ENCODE measurements at regions not wholly inside any gene's neighbourhood (a gene's known extent, or its start where the extent isn't known, plus 50 kb on each side); places are given as distances from the start of the nearest gene placed in this dataset.

DNA sequence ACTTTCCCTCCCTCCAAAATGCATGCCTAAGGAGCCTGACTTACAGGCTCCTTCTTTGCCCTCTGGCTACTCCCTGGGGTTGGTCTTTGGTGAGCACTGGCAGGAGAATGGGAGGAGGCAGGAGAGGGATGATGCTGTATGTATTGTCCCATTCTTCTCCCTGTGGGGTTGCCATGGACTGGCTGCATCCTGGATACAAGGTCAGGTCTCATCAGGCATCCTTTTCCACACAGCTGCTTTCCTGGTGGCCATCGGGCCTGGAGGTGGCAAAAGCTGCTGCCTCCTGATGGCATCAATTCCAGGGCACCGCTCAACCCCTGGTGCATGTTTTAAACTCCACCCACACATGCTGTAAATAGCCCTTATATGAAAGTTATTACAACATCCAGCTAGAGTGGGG lies 257.2 kb downstream of the ETS1 start:
- DNase-seq (ENCODE audit: extremely low read depth, low read depth, low spot score), result no peak

- DNase-seq (ENCODE audit: extremely low read depth, low read depth, low spot score), result peak; percentile 79
These were observed 258.3 kb downstream of the ETS1 start for GRCh38 chr11:128328955-128329551.

- no peak for DNase-seq (ENCODE audit: extremely low read depth, low read depth, low spot score)
These were observed 260.1 kb downstream of the ETS1 start for GRCh38 chr11:128327274-128327673.

DNA sequence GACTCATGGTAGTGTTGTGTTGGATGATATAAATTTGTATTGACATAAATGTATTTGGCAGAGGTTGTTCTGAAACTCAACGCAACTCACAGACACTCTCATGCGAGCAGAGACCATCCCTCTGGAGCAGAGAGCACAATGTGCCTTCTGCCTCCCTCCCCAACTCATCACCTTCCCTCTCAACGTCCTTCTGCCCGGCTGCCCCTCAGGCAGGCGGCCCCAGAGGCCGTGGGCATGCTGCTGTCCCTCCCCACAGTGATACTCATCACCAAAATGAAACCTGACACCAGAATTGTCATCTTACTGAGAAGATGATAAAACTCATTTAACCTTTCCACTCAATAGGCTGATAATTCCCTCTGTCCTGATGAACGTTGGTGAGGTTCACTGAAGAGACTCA lies 260.6 kb downstream of the ETS1 start:
- no peak for DNase-seq (ENCODE audit: extremely low read depth, low read depth, low spot score)

DNA sequence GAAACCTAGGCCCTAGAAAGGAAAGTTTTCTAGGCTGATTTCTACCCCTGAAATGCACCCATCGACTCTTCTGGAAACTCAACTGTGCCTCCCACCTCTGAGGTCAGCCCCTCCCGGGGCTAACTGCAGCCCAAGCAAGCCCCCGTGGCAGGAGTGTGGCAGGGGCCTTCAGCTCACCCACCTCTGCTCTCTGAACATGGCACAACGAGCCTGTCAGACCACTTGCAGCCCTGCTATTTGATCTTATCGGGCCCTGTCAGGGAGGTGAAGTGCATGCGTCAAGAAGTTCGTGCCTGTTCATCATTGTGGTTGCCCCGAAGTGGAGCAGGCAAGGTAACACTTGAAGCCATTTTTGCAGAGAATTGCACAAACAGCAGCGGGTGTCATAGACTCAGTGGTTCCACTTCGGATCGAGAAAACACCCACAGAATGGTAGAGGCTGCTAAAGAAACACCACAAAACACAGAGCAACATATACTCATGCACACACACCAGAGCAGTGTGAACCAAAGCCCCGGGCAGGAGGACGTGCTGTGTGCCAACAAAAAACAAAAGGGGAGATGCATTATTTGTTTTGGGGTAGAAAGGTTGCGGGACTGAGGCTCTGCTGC lies 262.7 kb downstream of the ETS1 start:
- DNase-seq (ENCODE audit: extremely low read depth, low read depth, low spot score), result no peak

DNA sequence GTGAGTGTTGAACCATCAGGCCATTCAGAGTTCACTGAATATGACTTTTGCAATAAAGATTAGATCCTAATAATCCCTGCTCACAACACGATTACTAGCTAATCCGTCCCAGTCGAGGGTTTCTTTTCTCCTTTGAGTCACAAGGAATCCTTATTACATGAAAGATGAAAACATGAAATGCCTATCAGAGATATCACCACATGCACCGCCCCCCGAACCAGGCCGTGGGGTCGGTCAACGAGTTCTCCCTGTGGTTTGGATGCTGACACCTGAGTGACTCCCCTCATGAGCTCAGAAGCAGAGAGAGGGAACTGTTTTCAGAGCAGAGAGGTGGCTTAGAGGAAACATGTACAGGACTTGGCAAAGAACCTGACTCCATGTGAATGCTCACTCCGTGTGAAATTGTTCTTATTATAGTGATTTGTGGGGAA lies 263.3 kb downstream of the ETS1 start:
- no peak for DNase-seq (ENCODE audit: extremely low read depth, low read depth, low spot score)

DNA sequence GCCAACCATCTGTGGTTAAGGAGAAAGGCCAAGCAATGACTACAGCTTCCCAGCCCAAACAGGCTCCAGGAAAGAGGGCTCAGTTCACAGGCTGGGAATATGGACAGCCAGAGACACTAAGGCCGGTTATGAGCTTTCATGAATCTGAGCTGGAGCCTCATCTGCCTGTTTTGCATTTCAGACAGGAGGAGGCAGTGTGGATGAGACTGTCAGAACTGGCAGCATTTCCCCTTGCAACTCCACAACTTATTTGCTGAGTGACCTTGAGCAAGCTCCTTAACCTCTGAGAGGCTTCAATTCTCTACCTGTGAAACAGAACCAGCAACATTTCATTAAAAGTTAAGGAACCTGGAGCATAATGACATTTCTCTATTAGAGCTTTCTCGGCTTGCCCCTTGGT lies 264.0 kb downstream of the ETS1 start:
- no peak for DNase-seq (ENCODE audit: extremely low read depth, low read depth, low spot score)

- no peak for DNase-seq (ENCODE audit: extremely low read depth, low read depth, low spot score)
These were observed 268.4 kb downstream of the ETS1 start for GRCh38 chr11:128318856-128319474.

DNA sequence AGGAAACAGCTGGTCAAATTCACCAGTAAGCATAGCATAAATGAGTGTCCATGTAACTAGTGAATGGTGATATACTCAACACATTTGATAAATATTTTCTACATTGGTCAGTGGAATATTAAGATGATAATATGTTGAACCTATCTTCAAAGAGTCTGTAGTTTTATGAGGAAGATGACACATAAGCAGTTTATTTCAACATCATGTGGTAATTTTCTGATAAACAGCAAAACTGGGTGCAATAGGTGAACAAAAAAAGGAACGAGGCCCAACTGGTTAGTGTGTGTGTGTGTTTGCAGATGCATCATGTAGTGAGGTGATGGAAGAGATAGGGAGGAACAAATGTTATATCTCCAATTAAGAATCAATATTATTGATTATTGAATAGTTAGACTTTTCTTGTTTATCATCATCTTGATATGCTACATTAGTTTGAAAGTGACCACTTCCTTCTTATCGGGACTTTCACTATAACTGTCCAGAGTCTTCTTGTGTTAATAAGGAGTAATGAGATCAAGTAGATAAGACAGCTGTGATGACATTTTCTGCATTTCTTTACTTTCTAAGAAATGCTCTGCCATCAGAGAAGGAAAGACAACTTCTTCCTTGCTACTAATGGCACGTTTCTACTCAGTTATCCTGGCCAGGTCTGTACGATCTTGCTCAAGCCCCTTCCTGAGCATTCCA lies 270.7 kb downstream of the ETS1 start:
- DNase-seq (ENCODE audit: extremely low read depth, low read depth, low spot score), result no peak

GRCh38 chr11:128315933-128316332 lies 271.4 kb downstream of the ETS1 start:
- DNase-seq (ENCODE audit: extremely low read depth, low read depth, low spot score), result no peak

DNA sequence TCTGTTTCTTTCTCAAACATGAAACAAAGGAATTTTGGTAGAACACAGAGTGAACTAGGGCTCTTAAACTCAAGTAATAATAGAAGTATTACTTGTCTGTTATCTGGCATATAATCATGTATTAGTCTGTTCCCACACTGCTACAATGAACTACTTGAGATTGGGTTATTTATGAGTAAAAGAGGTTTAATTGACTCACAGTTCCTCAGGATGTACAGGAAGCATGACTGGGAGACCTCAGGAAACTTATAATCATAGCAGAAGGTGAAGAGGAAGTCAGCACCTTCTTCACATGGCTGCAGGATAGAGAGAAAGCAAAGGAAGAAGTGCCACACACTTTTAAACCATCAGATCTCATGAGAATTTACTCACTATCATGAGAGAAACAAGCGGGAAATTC lies 273.4 kb downstream of the ETS1 start:
- no peak for DNase-seq (ENCODE audit: extremely low read depth, low read depth, low spot score)

DNA sequence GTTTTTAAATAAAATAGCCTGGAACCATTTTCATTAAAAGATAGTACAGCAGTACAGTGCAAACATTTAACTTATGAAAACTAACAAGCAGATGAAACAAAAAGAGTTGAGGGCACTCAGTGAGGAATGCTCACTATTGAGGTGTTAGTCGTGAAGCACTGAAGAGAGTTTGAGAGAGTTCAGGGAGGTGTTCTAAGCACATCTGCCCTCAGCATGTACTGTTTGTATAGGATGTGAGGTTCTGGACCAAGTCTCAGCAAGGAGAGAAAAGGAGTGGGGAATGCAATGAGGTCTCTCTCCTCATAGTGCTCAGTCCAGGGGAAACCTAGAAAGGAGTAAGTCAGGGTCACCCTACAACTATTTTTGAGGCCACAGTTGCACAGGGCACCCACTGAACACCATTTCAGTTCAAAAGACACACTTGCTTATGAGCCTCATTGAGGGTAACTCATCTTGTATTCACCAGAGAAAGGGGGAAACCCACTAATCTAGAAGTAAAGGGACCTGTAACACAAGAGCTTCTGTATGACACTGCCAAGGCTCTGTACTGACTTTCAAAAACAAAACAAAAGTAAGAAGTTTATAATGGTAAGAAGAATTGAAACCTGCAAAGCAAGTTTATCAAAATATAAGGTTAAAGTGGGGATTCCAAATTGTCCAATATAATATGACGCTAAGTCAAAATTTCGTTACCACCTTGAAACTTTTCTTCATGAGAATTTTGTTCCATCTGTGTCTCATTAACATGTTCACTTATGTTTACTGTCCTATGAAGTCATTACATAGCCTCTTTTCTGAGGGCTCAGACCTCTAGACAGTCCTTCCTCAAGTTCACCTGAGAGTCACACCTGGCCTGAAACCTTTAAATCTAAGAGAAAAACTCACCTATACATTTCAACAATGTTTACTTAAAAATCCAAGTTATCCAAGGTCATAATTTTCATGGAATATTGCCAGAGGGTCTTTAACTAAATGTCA lies 275.3 kb downstream of the ETS1 start:
- DNase-seq (ENCODE audit: extremely low read depth, low read depth, low spot score), result no peak

DNA sequence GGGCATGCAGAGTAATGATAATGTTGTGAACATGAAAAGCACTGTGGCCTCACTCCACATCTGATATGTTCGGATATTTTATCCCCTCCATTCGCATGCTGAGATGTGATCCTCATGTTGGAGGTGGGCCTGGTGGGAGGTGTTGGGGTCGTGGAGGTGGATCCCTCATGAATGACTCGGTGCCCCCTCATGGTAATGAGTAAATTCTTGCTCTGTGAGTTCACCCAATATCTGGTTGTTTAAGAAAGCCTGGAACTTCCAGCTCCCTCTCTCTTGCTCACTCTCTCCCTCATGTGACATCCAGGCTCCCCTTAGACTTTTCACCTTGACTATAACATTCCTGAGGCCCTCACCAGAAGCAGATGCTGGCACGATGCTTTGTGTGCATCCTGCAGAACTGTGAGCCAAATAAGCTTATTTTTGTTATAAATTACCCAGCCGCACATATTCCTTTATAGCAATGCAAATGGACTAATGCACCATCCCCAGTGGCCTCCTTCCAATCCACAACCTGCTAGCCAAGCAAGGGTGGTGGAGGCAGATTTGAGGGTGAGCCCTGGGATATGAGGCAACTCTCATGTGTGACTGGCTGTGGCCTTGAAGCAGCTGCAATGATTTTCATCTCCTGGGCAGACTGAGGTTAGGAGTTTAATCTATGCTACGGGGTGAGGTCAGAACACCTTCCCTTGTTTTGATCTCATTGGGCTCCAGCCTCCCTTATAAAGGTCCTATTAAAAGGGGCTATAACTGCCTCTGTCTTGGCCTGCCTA lies 276.5 kb downstream of the ETS1 start:
- no peak for DNase-seq (ENCODE audit: extremely low read depth, low read depth, low spot score)

GRCh38 chr11:128310005-128310404 lies 277.4 kb downstream of the ETS1 start:
- DNase-seq (ENCODE audit: extremely low read depth, low read depth, low spot score), result no peak

GRCh38 chr11:128308794-128309193 lies 278.6 kb downstream of the ETS1 start:
- DNase-seq (ENCODE audit: extremely low read depth, low read depth, low spot score), result no peak

GRCh38 chr11:128305588-128305987 lies 281.8 kb downstream of the ETS1 start:
- DNase-seq (ENCODE audit: extremely low read depth, low read depth, low spot score), result no peak

DNA sequence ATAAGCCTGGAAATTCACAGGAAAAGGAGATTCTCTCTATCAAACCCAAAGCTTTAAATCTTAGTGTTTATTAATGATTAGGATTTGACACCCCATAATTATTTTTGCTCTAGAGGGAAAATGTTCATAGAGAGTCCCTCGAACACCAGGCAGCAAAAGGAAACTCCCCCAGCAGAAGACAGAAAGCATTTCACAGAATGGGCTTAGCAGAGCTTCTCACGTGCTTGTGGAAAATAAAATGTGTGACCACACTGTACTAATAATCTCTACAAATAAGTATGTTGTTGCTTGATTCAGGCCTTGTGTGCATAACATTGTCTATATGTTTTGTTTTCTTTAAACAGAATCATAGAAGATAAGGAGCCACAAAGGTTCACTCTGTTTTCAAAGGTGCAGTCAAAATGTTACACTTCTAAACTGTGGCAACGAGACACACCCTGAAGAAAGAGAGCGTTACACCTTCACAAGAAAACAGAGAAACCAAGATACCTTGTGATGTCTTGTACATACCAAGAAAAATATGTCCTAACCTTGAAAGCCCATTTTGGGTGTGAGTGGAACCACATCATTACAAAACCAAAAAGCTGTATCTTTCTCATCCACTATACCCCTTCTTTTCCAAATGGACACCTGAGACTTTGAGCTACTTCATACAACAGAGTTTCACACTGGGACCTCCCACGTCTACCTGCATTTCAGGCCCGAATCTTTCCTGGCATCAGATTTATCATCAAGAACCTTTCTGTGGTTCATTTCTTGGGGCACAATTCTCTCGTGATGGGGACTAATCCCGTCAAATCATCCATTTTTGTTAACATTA lies 282.5 kb downstream of the ETS1 start:
- DNase-seq (ENCODE audit: extremely low read depth, low read depth, low spot score), result no peak

DNA sequence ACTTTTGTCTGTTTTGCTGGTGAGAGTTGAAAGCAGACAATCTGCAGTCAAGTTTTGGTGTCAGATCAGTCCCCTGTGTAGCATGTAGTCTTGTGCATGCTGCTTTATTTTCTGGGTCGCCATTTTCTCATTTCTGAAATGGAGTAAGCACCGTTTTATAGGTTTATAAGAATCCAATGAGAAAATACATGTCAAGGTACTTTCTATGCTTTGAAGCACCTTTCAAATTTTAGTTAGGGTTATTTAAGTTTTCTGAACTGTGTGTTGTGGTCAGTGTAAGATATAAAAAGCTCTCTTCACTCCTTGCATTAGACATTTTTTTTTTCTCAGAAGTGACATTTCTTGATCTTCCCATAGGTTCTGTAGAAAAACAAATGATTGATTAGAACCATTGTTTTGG lies 283.2 kb downstream of the ETS1 start:
- no peak for DNase-seq (ENCODE audit: extremely low read depth, low read depth, low spot score)

- no peak for DNase-seq (ENCODE audit: extremely low read depth, low read depth, low spot score)
These were observed 284.0 kb downstream of the ETS1 start for GRCh38 chr11:128303383-128303782.
